NB4 (cell line): ENCODE measurements at regions not wholly inside any gene's neighbourhood (a gene's known extent, or its start where the extent isn't known, plus 50 kb on each side); places are given as distances from the start of the nearest gene placed in this dataset.

Experiments used
- POLR2A ChIP-seq: IDR thresholded peaks from 2 replicates; pipeline ENCODE4 v1.6.1; 2011; ENCODE audit warnings: mild to moderate bottlenecking; ENCODE audit not compliant: insufficient read length; ENCODE audit errors: extremely low read depth
- TF ChIP-seq, protein P1 (sequence below): IDR thresholded peaks from one replicate; pipeline ENCODE4 v1.5.1; 2012; ENCODE audit warnings: low read depth, low read length

- TF ChIP-seq, protein P1, sequence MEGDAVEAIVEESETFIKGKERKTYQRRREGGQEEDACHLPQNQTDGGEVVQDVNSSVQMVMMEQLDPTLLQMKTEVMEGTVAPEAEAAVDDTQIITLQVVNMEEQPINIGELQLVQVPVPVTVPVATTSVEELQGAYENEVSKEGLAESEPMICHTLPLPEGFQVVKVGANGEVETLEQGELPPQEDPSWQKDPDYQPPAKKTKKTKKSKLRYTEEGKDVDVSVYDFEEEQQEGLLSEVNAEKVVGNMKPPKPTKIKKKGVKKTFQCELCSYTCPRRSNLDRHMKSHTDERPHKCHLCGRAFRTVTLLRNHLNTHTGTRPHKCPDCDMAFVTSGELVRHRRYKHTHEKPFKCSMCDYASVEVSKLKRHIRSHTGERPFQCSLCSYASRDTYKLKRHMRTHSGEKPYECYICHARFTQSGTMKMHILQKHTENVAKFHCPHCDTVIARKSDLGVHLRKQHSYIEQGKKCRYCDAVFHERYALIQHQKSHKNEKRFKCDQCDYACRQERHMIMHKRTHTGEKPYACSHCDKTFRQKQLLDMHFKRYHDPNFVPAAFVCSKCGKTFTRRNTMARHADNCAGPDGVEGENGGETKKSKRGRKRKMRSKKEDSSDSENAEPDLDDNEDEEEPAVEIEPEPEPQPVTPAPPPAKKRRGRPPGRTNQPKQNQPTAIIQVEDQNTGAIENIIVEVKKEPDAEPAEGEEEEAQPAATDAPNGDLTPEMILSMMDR: no peak
- no peak for TF ChIP-seq POLR2A
Observed at GRCh38 chr5:107023732-107024131, 647.0 kb downstream of the EFNA5 start.
